Stimulated activated CD4-positive, alpha-beta T cell treated with anti-CD3 and anti-CD28 coated beads, Interleukin-15, amount 100 ng/mL, for 48 hours (primary cell): ENCODE measurements at regions not wholly inside any gene's neighbourhood (a gene's known extent, or its start where the extent isn't known, plus 50 kb on each side); places are given as distances from the start of the nearest gene placed in this dataset.

ENCODE experiments used
- DNase-seq, 2 donors: peaks; one replicate each; pipeline ENCODE4 v3.0.0-alpha.2; 2020; ENCODE audit warnings: low read depth in 2 of 2

- DNase-seq, result no peak
Measured at GRCh38 chr17:79349506-79350400, 261.1 kb downstream of the RBFOX3 start.

- no peak for DNase-seq
Measured at GRCh38 chr17:79342376-79342775, 267.8 kb downstream of the ENGASE start.

GRCh38 chr17:79341816-79342215 lies 267.2 kb downstream of the ENGASE start:
- no peak for DNase-seq

DNA sequence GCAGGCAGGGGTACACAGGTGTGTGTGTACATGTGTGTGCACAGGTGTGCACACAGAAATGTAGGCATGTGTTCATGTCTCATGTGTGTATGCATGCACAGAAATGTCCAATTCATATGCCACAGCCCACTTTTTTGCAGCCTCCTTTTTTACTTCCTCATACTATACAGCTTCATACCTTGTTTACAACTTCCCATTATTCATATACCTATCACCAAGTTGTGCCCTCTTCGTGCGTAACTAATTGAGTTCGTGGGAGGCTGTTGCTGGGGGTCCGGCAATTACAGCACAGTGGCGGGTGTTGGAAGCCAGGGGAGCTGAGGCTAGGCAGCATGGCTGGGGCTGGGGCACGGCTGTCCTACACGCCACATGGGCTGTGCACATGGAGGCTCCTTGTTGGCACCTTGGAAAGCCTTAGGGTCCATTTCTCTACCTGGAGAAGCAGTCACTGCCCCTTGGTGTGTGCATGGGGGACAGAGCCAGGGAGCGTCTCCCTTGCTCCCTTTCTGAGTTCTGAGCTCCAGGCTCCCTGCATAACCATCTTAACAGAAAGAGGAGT lies 266.7 kb downstream of the ENGASE start:
- DNase-seq, result no peak

DNA sequence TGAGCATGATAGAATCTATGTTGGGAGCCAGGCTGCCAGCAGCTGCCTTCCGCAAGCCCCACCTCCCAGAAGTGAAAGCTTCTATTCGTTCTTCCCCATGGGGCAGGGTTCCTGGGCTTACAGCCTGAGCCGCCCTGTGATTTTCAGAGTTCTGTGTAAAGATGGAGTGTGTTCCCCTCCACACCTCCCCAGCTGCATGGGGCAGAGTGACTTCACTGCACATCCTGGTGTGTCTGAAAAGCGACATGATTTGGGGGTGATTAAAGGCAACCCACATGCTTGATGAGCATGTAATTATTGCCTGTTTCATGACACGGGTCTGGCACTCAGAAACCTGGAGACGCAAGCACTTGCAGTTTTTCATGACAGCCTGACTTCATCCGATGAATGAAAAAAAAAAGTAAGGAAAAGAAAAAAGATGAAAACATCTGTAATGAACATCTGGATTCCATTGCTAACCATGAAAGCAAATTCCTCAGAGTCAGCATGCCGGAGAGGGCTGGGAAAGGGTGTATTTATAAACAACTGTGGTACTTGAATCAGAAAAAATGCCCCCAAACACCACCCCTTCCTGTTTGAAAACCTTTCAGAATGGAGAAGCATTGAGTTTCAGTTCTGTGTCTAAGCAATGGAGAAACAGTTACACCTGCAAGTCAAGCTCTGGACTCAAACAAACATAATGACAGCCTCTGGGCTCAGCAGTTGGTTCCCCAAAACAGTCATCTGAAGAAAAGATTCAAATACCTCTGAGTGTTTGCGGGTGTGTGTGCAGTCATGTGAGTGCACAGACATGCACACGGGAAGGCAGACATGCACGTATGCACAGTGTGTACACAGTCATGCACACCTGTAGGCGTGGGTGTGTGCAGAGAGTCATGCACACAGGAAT lies 266.0 kb downstream of the ENGASE start:
- DNase-seq, result no peak

DNA sequence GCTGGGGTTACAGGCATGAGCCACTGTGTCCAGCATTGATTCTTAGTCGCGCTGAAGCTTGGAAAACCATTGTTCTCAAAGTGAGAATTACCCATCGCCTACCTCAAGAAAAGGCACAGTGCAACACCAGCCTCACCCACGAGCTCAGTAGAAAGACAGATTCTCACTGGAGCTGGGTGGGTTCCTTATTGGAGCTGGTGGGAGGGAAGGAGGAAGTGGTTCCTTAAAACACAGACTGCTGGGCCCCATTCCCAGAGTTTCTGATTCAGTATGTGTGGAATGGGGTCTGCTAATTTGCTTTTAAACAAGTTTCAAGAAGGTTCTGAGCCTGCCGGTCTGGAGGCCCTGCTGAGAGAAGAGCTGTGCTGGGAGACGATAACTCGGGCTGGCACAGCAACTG lies 264.7 kb downstream of the ENGASE start:
- DNase-seq, result no peak

DNA sequence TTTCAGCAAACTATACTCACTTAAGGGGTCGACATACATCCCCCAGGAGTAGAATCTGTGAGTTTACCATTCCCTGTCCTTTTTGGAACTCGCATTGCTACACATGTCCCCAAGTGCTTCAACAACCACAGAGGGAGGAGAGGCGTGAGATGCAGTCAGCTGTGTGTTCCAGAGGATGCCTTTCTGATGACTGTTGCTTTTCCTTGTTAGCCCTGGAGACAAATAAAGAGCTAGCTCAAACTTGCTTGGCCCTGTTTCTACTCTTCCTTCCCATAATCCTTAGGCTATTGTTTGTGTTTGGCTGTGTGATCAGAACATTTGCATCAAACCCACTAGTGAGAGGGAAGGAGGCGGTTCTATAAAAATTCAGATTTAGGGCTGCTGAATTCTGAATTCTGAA lies 264.0 kb downstream of the ENGASE start:
- no peak for DNase-seq

DNA sequence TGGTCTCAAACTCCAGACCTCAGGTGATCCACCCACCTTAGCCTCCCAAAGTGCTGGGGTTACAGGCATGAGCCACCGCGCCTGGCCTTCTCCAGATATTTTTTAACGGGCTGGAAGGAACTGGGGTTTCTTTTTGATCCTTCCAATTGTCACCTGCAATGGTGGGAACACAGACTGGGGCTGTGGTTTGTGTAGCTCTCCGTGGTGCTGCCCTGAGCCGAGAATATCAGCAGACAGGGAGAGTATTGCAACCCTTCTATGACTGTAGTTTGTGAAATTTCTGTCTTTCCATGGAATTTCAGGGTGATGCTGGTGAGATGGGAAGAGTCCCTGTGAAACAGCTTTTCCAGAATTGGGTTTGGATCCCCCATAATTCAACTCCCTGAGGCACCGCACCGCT lies 263.5 kb downstream of the ENGASE start:
- DNase-seq, result no peak

- DNase-seq, result no peak
Measured at GRCh38 chr17:79337053-79337452, 262.4 kb downstream of the ENGASE start.

DNA sequence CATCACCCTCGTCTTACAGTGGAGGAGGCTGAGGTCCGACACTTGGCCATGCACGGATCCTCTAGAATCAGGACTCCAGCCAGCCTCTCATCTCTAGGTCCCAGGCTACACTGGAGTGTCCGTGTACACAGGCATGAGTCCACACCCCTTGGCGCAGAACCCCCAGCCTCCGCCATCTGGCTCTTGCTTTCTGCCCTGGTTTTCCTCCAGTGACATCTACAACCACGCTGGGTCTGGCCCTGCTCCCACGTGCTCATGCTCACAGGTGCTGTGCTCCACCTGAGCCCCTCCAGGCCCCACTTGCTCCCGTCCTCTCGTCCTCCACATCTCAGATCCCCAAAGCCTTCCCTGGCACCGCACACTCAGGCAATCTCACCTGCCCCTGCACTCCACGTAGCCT lies 260.8 kb downstream of the ENGASE start:
- no peak for DNase-seq

GRCh38 chr17:79332011-79332554 lies 257.5 kb downstream of the ENGASE start:
- no peak for DNase-seq

DNA sequence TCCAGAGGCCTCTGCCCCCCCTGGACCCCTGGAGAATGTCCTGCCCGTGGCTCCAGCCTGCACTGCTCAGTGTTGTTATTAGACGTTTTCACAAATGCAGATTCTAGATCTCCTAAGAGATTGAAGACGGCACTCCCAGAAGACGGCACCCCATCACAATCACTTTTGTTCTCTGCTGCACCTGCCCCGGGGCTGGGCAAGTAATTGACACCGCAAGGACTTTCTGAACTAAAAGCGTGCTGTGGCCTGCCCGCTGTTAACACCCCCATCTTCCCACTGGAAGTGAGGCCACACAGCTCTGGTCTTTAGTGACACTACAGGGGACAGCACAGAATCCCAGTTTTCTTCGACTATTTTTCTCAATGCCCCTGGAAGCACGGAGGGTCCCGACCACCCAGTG lies 256.9 kb downstream of the ENGASE start:
- no peak for DNase-seq

DNA sequence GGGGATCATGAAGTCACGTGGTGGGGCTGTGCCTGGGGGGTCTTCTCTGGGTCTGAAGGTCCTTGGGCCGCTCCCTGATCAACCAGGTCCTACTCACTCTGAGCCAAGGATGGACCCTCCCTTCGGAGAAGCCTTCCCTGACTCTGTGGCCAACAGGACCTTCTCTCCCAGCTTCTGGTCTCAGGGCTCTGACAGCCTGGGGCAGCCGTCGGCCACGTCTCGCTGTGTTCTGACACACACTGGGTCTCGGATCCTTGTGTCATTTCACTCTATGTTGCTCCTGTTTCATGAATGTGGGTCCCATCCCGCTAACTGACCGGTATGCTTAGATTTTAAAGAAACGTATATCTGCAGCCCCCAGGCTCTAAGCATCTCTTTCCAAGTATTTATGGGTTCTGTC lies 256.1 kb downstream of the ENGASE start:
- no peak for DNase-seq

DNA sequence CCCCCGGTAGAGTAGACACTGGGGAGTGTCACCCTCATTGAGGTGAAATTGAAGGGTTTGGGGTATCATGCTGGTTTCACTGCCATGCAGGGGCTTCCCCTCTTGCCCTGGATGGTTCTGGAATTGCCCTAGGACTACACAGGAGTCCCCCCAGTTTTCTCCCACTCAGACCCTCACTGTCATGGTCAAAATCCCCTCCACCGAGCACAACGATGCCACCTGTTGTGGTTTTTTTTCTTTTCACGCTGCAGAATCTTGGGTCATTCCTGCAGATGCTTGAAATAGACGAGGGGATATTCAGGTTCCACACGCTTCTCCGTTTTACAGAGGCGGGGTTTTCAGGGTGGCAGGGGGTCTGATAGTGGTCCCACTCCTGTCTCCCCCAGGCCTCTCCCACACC lies 255.6 kb downstream of the ENGASE start:
- no peak for DNase-seq

DNA sequence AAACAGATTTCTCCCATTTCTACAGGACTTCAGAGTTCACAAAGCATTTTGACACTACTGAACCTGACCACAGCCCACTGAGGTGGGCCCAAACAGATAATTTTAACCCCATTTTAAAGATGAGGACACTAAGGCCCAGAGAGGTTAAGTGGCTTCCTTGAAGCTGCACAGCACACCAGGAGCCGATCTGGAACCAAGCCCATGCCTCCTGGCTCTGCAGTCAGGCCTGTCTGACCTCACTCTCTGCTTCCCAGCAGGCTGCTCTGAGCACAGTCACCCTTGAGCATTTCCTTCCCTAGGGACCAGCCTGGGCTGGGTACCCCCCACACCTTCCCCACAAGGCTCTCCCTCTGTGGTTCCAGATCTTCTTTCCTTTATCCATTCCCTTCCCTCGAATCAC lies 252.2 kb downstream of the ENGASE start:
- DNase-seq, result no peak

- DNase-seq, result no peak
Measured at GRCh38 chr17:79325709-79326430, 251.2 kb downstream of the ENGASE start.

DNA sequence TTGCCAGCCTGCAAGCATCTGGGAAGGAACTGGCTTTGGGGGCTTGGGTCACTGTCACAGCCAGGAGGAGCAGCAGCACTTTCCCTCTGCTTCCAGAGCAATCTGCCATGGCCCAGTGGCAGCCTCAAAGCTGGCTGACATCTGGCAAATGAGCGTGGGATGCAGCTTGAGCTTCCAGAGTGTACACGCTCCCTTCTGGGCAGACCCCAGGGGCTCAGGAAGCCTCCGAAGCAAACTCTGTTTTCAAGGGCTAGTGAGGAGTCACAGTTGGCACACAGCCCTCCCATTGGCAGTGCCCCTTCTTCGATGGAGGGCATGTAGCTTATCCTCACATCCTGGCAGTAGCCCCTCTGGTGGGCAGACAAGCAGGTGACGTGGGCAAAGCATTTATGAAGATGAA lies 249.6 kb downstream of the ENGASE start:
- DNase-seq, result no peak

GRCh38 chr17:79323566-79323965 lies 248.9 kb downstream of the ENGASE start:
- DNase-seq, result no peak

- DNase-seq, result no peak
Measured at GRCh38 chr17:79322211-79323123, 247.8 kb downstream of the ENGASE start.

DNA sequence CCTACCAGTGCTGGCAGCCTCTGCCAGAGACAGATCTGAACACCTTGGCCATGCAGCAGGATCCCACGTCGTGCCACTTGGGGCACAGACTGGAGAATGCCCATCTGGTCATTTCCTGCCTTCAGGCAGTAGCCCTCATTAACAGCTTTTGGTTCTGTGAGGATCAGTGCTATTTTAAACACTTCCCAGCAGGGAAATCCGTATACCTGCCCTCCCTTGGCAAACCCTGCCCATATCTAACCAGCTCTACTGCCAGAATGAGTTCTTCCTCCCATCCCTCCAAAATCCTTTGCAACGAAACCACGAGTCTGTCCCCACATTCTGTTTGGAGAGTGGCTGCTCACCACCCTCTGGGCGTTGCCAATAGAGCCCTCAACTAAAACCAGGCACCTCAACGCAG lies 245.7 kb downstream of the ENGASE start:
- no peak for DNase-seq

- DNase-seq, result no peak
Measured at GRCh38 chr17:79317916-79318315, 243.3 kb downstream of the ENGASE start.
